ENCODE measurements at regions not wholly inside any gene's neighbourhood (a gene's known extent, or its start where the extent isn't known, plus 50 kb on each side); places are given as distances from the start of the nearest gene placed in this dataset.

GRCh38 chr17:5861246-5861645 lies 208.9 kb upstream of the WSCD1 start:
- TF ChIP-seq HNF4G (IDR thresholded peaks at IDR 0.05): no peak
- no peak for TF ChIP-seq NR2F2 (IDR thresholded peaks at IDR 0.05)
- no peak for TF ChIP-seq REST (IDR thresholded peaks at IDR 0.05)
- no peak for TF ChIP-seq TAF1 (conservative IDR thresholded peaks at IDR 0.05)
- no peak for TF ChIP-seq SP1 (IDR thresholded peaks at IDR 0.05)
- no peak for TF ChIP-seq MAX (IDR thresholded peaks at IDR 0.05)
- TF ChIP-seq HNF4A (conservative IDR thresholded peaks at IDR 0.05): no peak
- TF ChIP-seq ZBTB33 (IDR thresholded peaks at IDR 0.05): no peak
- no peak overlapping the region for H3K27ac ChIP-seq (ENCODE audit: low read depth in 1 of 2, low read length in 2 of 2)
- WGBS: 57% methylated on average over 4 of the region's 4 CpGs
- H3K9me3 ChIP-seq (ENCODE audit: control insufficient read depth in 4 of 4, low read length in 3 of 4): no peaks in the 10 kb centered on the region
- H3K9ac ChIP-seq (ENCODE audit: low read depth in 1 of 2, low read length in 2 of 2): no peak overlapping the region
- no peaks in the 10 kb centered on the region for H3K4me1 ChIP-seq (ENCODE audit: control insufficient read depth in 4 of 4, insufficient read depth in 4 of 4, low read length in 3 of 4)
- H3K4me3 ChIP-seq (ENCODE audit: low read depth in 1 of 3, low read length in 3 of 3): no peak overlapping the region
- no peaks in the 10 kb centered on the region for H3K27me3 ChIP-seq (ENCODE audit: control insufficient read depth in 4 of 4, insufficient read depth in 4 of 4, low read length in 3 of 4)
- H3K36me3 ChIP-seq (ENCODE audit: control insufficient read depth in 4 of 4, insufficient read depth in 3 of 4, low read depth in 1 of 4, low read length in 3 of 4): no peaks in the 10 kb centered on the region
- no peak for DNase-seq (ENCODE audit: low spot score)

GRCh38 chr17:5861854-5862253 lies 208.3 kb upstream of the WSCD1 start:
- Histone ChIP-seq H3K4me1 (ENCODE audit: control insufficient read depth in 4 of 4, insufficient read depth in 4 of 4, low read length in 3 of 4) (no peaks in the 10 kb centered on the region), H3K9me3 (ENCODE audit: control insufficient read depth in 4 of 4, low read length in 3 of 4) (no peaks in the 10 kb centered on the region), H3K27ac (ENCODE audit: low read depth in 1 of 2, low read length in 2 of 2) (no peak overlapping the region), H3K36me3 (ENCODE audit: control insufficient read depth in 4 of 4, insufficient read depth in 3 of 4, low read depth in 1 of 4, low read length in 3 of 4) (no peaks in the 10 kb centered on the region), H3K4me3 (ENCODE audit: low read depth in 1 of 3, low read length in 3 of 3) (no peak overlapping the region), H3K9ac (ENCODE audit: low read depth in 1 of 2, low read length in 2 of 2) (no peak overlapping the region), H3K27me3 (ENCODE audit: control insufficient read depth in 4 of 4, insufficient read depth in 4 of 4, low read length in 3 of 4) (no peaks in the 10 kb centered on the region)
- DNase-seq (ENCODE audit: low spot score): no peak
- WGBS: 91% methylated on average over 4 of the region's 4 CpGs
- TF ChIP-seq FOXA1 (IDR thresholded peaks at IDR 0.05): no peak
- no peak for TF ChIP-seq FOXA2 (IDR thresholded peaks at IDR 0.05)
- no peak for TF ChIP-seq RAD21 (IDR thresholded peaks at IDR 0.05)
- no peak for TF ChIP-seq SP1 (IDR thresholded peaks at IDR 0.05)
- no peak for TF ChIP-seq TAF1 (conservative IDR thresholded peaks at IDR 0.05)
- TF ChIP-seq EGR1 (IDR thresholded peaks at IDR 0.05; ENCODE audit: low read depth in 2 of 2): no peak
- no peak for TF ChIP-seq RXRA (IDR thresholded peaks at IDR 0.05)
- no peak for TF ChIP-seq ZBTB33 (IDR thresholded peaks at IDR 0.05)
- TF ChIP-seq JUND (IDR thresholded peaks at IDR 0.05): no peak
- TF ChIP-seq HNF4A (conservative IDR thresholded peaks at IDR 0.05): no peak
- no peak for TF ChIP-seq HNF4G (IDR thresholded peaks at IDR 0.05)
- no peak for TF ChIP-seq GABPA (IDR thresholded peaks at IDR 0.05 in 1 of 2, conservative IDR thresholded peaks at IDR 0.05 in 1 of 2)
- no peak for TF ChIP-seq NR2F2 (IDR thresholded peaks at IDR 0.05)
- no peak for TF ChIP-seq REST (IDR thresholded peaks at IDR 0.05)
- TF ChIP-seq YY1 (IDR thresholded peaks at IDR 0.05): no peak
- no peak for TF ChIP-seq ATF3 (IDR thresholded peaks at IDR 0.05)
- no peak for TF ChIP-seq CTCF (IDR thresholded peaks at IDR 0.05; ENCODE audit: low read depth, low read length, missing input control)
- no peak for TF ChIP-seq MAX (IDR thresholded peaks at IDR 0.05)
